A673 (cell line): ENCODE measurements at regions not wholly inside any gene's neighbourhood (a gene's known extent, or its start where the extent isn't known, plus 50 kb on each side); places are given as distances from the start of the nearest gene placed in this dataset.

Experiments
- CTCF ChIP-seq: fragments of 300-800, 200-600 bp; sonication (generic); conservative IDR thresholded peaks from 2 replicates; pipeline ENCODE4 v1.5.1; 2017; ENCODE audit warnings: low read depth, mild to moderate bottlenecking, antibody characterized with exemption, low read length, moderate library complexity, mixed read lengths
- EZH2 ChIP-seq: fragments of 200-600 bp; sonication (generic); IDR thresholded peaks from 2 replicates; pipeline ENCODE4 v1.6.1; 2017; ENCODE audit warnings: borderline replicate concordance, low read depth, mild to moderate bottlenecking, mixed read lengths, antibody characterized with exemption, low read length; ENCODE audit not compliant: poor library complexity, severe bottlenecking

- TF ChIP-seq CTCF (no peak), EZH2 (no peak)
These were observed 107.1 kb downstream of the FBXO4 start for GRCh38 chr5:42032137-42032536.
